GM18519 (cell line): ENCODE measurements at regions not wholly inside any gene's neighbourhood (a gene's known extent, or its start where the extent isn't known, plus 50 kb on each side); places are given as distances from the start of the nearest gene placed in this dataset.

Experiments
- ATAC-seq: cut with Tn5 transposase; IDR thresholded peaks from one replicate; pipeline ENCODE4 v1.9.1; 2021; ENCODE audit warnings: mild to moderate bottlenecking, moderate library complexity; ENCODE audit not compliant: unreplicated experiment, low FRiP score

GRCh38 chrX:5122181-5122678 lies 1106.4 kb downstream of the NLGN4X start:
- ATAC-seq: no peak

GRCh38 chrX:5117816-5118215 lies 1110.9 kb downstream of the NLGN4X start:
- ATAC-seq: no peak

GRCh38 chrX:5113128-5113527 lies 1115.5 kb downstream of the NLGN4X start:
- no peak for ATAC-seq

- no peak for ATAC-seq
These were observed 1128.7 kb downstream of the NLGN4X start for GRCh38 chrX:5100004-5100403.

GRCh38 chrX:5086388-5086787 lies 1142.3 kb downstream of the NLGN4X start:
- ATAC-seq: no peak

- ATAC-seq: no peak
These were observed 1144.4 kb downstream of the NLGN4X start for GRCh38 chrX:5084279-5084678.

GRCh38 chrX:5082705-5083104 lies 1146.0 kb downstream of the NLGN4X start:
- ATAC-seq: no peak

- ATAC-seq: no peak
These were observed 1147.9 kb downstream of the NLGN4X start for GRCh38 chrX:5080791-5081190.

DNA sequence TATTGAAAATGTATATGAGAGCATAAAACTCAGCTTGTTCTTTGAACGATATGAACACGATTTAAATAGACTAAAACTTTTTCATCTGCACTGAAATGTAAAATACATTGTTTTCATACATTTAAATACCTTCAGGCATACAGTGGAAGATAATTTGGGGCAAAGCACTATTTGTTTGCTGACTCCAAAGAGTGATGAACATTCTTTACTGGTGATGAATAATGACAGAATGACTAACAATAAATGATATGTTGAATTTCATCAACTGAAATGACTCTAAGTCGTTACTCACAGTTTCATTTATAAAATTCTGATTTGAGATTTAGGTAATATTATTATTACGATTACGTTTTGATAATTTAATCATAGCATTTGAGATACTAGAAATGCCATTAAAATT lies 1160.1 kb downstream of the NLGN4X start:
- ATAC-seq: no peak

DNA sequence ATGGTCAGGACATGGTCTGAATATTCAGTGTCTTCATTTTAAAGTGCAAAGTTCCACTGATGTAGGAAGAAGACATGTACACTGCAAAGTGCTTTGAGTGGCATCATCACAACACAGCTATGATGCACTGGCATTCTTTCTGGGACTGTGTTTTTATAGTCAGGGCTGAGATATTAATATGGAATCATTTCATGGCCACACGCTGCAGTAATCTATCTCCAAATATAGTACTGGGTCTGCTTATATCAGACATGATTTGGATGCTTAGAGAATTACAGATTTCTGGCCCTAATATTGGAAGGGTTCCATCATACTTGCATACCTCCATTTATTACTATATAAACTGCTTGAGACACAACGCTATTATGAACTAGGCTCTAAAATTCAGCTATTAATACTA lies 1170.9 kb downstream of the NLGN4X start:
- no peak for ATAC-seq

DNA sequence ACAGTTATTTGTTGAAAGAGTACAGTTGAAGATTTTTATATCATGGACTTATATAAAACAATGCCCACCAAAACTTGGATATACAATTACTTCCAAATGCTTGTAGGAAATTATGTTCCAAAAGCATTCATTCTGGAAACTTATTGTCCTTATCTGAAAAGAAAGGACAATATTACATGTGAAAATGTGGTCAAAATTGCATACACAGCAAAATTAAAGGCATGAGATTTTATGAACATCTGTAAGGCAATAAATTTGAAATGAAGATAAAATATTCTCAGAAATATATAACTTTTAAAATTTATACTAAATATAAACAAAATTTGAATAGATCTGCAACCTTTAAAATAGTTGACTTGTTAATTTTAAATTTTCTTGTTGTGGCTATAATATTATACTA lies 1173.8 kb downstream of the NLGN4X start:
- no peak for ATAC-seq

GRCh38 chrX:5051831-5052491 lies 1176.7 kb downstream of the NLGN4X start:
- no peak for ATAC-seq

GRCh38 chrX:5042563-5042962 lies 1186.1 kb downstream of the NLGN4X start:
- no peak for ATAC-seq

GRCh38 chrX:5031792-5032191 lies 1196.9 kb downstream of the NLGN4X start:
- no peak for ATAC-seq

DNA sequence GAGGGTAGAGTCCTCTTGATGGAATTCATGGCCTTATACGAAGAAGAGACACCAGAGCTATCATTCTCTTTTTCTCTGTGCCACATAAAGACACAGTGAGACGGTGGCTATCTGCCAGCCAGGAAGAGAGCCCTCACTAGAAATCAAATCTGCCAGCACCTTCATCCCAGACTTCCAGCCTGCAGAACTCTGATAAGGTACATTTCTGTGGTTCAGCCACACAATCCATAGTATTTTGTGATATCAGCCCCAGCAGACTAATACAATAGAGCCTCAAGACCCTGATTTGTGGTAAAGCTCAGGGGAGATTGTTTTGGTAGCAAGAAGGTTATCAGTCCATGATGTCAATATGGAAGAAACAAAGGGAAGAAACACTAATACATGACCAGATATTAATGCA lies 1213.2 kb downstream of the NLGN4X start:
- ATAC-seq: no peak

- ATAC-seq: no peak
These were observed 1233.8 kb downstream of the NLGN4X start for GRCh38 chrX:4994855-4995254.

- ATAC-seq: no peak
These were observed 1250.1 kb downstream of the NLGN4X start for GRCh38 chrX:4978613-4979012.

GRCh38 chrX:4971646-4972045 lies 1257.0 kb downstream of the NLGN4X start:
- ATAC-seq: no peak

DNA sequence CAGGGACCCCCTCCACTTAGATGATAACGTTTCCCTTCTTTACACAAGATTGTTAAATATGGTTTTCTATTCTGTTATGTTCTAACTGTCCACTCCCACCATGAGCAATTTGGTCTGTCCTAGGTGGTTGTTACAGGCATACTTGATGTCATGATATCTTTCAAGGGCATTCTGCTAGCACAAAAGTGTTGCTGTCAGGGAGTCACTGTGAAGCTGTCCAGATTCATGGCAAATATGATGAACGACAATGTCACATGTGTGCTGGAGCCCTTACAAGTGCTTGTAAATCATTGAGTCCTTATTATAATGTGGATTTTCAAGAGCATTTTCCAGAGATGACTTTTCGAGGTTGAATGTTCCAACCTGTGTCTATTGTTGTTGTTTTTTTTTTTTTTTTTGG lies 1250.7 kb upstream of the PRKX start:
- no peak for ATAC-seq

- no peak for ATAC-seq
These were observed 1250.0 kb upstream of the PRKX start for GRCh38 chrX:4963432-4963831.

- no peak for ATAC-seq
These were observed 1231.3 kb upstream of the PRKX start for GRCh38 chrX:4944767-4945166.

DNA sequence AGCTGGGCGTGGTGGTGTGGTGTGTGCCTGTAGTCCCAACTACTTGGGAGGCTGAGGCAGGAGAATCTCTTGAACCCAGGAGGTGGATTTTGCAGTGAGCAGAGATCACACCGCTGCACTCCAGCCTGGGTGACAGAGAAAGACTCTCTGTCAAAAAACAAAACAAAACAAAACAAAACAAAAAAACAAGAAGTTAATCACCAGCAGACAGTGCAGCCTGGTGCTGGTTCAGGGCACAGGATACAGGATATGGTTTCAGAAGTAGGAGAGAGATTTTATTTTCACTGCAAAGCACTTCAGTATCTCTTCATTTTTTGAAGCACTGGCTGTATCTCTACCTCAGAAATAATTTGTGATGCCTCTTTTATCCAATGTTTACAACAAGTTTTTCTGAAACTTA lies 1222.9 kb upstream of the PRKX start:
- ATAC-seq: no peak

DNA sequence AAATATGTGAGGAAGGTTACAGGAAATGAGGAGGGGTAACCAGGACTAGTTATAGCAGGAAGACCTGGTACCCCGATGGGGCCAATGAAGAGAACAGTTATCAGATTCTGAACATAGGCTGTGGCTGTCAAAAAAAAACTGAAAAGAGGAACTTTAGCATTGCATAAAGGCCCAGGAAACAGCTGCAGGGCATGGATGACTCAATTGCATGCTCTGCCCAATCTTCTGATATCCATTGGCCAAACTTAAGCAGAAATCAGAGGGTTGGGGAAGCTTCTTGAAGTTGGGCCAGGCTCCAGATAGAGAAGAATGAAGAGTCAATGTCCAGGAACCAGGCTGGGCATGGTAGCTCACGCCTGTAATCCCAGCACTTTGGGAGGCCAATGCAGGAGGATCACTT lies 1222.4 kb upstream of the PRKX start:
- peak; percentile 87 for ATAC-seq
